ENCODE measurements at regions not wholly inside any gene's neighbourhood (a gene's known extent, or its start where the extent isn't known, plus 50 kb on each side); places are given as distances from the start of the nearest gene placed in this dataset.
"Not testable (repeated sequence)": the region's sequence is repeated elsewhere in the genome, so short reads cannot be mapped to it uniquely, and the experiment has no call there.

DNA sequence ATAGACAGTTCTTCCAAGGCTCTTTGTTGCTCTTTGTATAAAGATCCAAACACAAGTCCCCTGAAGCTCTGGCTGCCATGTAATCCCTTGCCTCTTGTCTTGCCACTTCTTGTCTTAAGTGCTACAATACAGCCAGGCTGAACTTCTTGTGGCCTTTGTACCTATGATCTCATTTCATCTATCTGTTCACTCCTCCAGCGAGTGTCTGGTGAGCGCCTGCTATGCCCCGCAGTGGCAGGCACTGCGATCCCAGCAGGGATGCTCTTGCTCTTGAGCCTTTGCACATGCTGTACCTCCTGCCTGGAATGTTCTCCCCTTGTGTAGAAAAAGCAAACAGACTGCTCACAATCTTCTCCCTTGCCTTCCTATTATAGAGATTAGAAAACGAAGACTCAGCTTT, 81.9 kb upstream of the ADPGK start:
- no peak for DNase-seq (ENCODE audit: low spot score)

DNA sequence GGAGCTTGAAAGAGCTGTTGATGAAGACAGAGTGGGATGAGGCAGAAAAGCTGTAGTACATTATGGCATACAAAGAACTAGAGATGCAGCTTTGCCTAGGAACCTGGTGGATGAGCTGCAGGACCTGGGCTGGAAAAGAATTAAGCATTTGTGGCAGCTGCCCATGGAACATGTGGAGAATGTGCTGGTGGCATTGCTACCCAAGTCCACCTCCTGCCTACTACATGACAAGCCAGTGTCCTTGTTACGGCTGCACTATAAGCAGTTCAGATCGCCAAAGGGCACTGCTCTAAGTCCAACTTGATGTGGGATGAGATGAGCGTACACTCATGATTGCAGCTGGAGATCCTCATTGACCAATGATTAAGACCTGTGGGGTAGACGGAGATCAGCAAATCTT, 81.1 kb upstream of the ADPGK start:
- no peak for DNase-seq (ENCODE audit: low spot score)

DNA sequence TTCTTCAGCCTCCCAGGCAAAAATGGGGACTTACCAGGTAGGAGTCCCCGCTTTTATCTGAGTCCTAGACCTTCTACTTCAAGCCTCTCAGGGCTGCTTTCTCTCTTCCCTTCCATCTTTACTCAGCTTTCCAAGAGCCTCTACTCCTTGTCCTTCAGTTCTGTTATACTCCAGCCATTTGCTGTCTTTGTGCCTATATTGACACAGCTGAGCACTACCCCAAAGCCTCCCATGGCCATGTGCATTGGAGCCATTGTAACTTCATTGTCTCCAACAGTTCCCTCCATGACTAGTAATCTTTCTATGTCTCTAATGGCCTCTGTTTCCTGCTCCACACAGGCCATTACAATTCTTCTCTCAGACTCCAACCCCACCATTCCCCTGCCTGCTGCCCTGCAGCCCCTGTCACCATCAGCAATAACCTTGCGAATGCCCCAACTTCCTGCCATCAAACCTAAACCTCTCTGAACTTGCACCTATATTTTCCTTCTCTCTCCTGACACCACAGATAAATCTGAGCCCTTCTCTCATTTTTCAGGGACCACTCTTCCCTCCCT, 77.9 kb upstream of the ADPGK start:
- no peak for DNase-seq (ENCODE audit: low spot score)

DNA sequence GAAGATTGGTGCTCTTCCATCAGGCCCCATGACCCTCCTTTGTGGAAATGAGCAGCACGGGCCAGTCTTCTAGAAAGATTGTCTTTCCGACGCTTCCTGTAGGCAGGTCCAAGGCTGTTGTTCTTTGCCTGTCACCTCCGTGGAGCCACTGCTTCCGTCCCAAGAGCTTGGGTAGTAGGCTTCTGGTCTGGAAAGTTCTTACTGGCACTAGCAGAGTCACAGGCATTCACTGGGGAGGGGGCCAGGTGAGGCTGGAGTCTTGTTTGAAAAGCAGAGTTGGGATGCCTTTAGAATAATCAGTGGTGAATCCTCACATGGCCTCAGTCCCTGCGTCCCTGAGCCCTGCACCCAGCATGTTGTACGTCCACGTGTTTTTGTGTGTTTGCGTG, 76.2 kb upstream of the ADPGK start:
- no peak for DNase-seq (ENCODE audit: low spot score)

DNA sequence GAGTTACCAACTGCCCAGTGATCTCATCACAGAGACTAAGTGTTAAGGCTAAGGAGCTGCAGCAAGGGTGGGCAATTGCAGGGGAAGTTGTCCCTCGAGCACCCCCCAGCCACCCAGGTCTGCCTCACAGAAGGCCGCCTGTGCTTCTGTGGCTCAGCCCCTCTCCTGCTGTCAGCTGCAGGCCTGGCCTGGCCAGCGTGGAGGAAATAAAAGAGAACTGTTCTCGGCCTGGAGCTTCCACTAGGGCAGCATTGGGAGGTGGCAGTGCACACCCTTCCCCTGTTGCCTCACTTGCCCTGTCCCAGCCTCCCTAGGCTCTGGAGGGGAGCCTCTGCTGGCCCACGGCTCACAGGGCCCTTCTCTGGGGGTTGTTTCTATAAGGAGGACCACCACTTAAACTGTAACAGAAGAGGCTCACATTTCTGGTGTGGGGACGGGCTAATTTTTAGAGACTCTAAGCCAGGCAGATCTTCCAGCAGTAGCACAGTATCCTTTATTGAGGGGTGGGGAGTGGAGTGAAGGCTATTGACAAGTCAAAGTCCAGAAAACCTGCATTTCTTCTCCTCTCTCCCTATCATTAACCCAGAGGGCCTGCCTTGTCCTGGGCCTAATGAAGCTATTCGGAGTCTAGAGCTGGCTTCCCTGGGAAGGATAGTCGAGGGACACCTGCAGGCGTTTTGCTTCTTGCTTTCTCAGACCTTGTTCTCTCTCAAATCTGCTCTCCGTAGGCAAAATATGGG, 75.6 kb upstream of the ADPGK start:
- no peak for DNase-seq (ENCODE audit: low spot score)

DNA sequence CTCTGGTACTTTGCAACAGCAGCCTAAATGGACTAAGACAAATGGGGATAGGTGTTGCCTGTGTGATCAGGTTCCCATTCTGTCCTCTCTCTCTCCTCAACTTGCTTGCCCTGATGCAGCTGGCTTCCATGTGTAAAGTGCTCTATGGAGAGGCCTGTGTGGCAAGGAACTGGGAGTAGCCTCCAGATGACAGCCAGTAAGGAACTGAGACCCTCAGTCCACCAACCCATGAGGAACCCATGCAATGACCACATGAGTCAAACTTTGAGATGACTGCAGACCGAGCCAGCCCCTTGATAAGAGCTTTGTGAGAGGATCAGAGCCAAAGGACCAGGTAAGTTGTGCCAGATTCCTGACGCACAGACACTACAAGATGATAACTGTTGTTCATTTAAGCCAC, 74.6 kb upstream of the ADPGK start:
- DNase-seq (ENCODE audit: low spot score) = no peak

DNA sequence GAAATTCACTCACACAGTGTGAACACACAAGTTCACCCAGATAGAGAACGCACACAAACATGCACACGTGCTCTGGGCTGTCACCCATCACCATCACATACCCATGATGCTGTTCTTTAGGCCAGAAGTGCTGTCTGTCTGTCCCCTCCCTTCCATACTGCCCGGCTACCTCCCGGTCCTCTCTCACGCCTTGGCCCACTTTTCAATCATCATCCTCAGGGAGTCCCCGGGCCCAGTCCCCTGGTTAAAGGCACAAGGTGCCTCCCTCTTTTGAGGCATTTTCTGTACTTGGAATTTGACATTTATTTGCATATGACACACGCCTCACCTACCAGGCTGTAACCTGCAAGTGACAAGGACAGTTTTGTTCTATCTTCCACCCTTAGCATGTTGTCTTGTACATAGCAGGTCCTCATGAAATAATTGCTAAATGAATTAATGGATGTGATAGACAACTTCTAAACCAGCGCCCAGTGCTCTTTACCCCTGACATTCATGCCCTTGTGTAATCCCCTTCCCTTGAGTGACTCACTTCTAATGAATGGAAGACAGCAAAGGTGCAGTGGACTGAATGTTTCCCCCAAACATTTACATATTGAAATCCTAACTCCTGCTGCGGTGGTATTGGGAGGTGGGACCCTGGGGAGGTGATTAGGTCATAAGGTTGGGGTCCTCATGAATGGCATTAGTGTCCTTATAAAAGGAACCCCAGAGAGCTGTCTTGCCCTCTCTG, 73.9 kb upstream of the ADPGK start:
- no peak for DNase-seq (ENCODE audit: low spot score)

DNA sequence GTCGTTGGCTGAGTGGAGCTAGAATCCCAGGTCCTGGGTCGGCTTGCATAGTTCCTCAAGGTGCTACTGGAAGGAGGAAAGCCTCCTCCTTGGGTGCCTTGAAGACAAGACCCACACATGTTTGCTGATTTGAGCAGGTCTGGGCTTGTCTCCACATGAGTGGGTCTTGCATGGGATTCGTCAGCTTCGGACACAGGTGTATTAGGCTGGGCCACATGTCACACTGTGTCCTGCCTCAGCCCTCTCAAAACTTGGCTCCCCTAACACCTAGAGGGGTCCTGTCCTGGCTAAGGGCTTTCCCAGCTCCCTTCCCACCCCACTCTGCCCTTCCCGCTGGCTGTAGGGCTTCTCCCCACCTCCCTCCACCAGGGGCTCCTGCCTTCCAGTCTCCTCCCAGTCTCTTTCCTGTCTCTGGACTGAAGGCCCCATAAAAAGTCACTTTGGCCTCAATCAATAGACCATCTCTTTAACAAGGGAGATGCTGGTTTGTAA, 73.0 kb upstream of the ADPGK start:
- DNase-seq (ENCODE audit: low spot score) = no peak

DNA sequence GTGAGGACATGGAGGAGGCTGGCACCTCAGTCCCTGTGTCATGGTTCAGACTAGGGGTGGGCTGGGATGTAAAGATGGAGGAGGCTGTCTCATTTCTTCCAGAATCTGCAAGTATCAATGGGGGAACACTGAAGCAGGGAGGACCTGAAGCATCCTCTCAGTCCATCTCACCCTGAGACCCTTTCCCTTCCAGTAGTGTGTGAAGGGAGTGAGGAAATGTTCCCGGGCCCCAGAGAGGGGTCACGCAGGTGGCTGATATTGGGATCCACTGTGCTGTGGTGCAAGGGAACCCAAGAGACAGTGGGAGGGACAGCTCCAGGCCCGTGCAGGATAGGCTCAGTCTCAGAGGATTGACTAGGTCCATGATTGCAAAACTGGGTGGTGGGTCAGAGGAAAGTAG, 72.2 kb upstream of the ADPGK start:
- no peak for DNase-seq (ENCODE audit: low spot score)

DNA sequence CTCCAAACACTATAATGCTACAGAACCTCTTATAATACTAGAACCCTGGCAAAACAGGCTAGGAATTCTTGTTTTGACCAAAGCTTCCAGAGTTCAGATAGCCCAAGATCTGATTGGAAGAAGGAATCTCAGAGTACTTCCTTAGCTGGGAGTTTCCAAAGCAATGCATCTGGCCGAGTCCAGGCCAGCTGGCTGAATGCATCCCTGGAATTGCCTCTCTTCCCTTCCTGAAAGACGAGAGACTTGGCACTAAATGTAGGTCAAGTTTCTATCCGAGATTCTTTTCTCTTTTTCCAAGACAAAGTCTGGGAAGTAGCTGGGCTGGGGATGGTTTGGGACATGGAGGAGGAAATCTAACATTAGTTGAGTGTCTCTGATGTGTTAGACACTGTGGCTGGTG, 68.7 kb upstream of the ADPGK start:
- no peak for DNase-seq (ENCODE audit: low spot score)

DNA sequence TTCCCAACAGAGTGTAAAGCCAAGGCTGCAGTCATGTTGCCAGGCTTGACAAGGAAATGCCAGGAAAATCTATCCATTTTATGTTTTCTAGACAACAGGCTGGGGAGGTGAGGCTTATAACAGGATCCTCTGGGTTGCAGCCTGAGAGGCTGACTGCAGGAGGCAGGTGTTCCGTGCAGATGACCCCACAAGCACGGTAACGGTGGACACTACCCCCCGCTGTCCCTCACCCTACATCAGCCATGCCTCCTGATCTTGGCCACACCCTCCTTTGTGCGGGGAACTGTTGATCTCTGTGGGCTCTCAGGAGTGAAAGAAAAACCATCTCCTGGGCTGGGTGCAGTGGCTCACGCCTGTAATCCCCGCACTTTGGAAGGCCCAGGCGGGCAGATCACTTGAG, 68.0 kb upstream of the ADPGK start:
- DNase-seq (ENCODE audit: low spot score) = no peak

DNA sequence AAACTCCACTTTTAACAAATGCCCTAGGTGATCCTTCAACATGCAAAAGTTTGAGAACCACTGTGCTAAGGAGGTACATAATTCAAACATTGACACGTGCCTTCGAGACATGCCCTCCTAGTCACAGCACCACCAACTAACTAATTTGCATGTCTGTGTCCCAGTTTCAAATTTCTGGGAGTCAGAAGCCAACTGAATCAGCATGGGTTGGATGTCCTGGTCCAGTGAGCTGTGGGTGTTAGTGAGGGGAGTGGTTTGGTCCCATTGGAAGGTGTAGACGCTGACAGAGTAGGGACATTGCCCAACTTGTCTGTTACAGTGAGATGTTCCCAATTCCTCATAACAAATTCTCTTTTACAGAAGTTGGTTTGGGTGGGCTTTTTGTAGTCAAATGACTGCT, 67.3 kb upstream of the ADPGK start:
- DNase-seq (ENCODE audit: low spot score) = no peak

DNA sequence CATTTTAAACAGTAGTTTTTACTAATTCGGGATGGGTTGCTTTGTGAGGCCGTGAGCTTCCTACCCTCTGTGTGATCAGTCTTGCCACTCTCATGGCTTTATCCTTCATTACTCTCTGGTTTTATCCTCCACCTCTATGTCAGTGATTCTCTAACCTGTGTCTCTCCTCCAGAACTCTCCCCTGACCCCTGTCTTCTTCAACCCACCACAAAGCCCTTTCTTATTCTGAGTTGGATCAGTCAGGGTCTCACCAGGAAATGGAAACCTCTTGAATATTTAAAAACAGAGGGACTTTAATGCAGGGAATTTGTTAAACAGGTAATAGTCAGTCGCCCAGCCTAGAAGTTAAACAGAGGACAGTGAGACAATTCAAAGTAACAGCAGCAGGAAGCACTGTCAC, 64.2 kb upstream of the ADPGK start:
- no peak for DNase-seq (ENCODE audit: low spot score)

DNA sequence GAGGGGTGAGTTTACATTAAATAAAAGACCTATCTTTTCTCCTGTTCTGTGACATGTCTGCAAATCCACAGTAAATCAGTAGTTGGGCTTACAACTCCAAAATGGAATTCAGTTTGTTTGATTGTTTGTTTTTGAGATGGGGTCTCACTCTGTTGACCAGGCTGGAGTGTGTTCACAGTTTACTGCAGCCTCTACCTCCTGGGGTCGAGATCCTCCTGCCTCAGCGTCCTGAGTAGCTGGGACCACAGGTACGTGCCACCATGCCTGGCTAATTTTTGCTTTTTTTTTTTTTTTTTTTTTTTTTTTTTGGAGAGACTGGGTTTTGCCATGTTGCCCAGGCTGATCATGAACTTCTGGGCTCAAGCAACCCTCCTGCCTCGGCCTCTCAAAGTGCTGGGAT, 63.5 kb upstream of the ADPGK start:
- no peak for DNase-seq (ENCODE audit: low spot score)

DNA sequence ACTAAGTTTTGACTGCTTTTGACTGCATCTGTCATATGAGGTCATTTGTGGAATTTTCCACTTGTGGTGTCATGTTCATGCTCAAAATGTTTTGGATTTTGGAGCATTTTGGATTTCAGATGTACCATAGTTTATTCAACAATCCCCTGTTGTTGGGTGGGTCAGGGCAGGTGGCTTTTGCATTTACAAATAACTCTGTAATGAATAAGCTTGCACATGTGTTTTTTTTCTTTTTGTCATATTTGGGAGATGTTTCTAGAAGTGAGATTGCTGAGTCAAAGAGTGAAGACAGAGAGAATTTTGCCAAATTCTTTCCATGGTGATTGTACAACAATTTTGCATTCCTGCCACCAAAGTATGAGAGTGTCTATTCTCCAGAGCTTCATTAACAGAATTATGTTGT, 62.4 kb upstream of the ADPGK start:
- DNase-seq (ENCODE audit: low spot score) = no peak

DNA sequence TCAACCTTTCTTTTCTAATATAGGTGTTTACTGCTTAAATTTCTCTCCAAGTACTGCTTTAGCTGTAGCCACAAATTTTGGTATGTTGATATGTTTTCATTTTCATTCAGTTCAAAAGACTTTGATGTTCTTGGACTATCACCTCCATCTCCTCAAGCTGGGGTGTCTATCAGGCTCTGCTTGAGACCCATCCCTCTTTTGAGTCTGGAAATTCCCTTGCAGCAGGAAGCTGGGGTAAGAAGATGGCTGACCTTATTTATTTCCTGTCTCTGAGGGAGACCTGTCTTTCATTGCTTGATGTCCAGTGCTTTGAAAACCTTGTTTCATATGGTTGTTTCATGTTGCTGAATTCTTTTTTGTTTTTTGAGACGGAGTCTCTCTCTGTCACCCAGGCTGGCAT, 60.5 kb upstream of the ADPGK start:
- no peak for DNase-seq (ENCODE audit: low spot score)

DNA sequence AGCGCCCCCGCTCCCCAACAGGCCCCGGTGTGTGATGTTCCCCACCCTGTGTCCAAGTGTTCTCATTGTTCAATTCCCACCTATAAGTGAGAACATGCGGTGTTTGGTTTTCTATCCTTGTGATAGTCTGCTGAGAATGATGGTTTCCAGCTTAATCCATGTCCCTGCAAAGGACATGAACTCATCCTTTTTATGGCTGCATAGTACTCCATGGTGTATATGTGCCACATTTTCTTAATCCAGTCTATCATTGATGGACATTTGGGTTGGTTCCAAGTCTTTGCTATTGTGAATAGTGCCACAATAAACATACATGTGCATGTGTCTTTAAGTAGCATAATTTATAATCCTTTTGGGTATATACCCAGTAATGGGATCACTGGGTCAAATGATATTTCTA, 59.8 kb upstream of the ADPGK start:
- not testable (repeated sequence) for DNase-seq (ENCODE audit: low spot score)

DNA sequence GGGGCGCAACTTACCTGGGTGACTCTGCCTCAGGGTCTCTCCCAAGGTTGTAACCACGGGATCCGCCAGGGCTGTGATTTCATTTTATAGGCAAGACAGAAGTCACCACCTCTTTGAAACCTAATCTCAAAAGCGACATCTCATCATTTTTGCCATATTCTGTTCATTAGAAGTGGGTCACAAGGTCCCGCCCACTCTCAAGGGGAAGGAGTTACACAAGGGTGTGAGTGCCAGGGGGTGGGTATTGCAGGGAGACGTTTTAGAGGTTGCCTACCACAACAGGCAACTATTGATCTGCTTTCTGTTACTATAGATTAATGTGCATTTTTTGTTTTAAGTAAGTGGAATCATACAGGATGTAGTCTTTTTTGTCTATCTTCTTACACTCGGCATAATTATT, 56.6 kb upstream of the ADPGK start:
- no peak for DNase-seq (ENCODE audit: low spot score)

DNA sequence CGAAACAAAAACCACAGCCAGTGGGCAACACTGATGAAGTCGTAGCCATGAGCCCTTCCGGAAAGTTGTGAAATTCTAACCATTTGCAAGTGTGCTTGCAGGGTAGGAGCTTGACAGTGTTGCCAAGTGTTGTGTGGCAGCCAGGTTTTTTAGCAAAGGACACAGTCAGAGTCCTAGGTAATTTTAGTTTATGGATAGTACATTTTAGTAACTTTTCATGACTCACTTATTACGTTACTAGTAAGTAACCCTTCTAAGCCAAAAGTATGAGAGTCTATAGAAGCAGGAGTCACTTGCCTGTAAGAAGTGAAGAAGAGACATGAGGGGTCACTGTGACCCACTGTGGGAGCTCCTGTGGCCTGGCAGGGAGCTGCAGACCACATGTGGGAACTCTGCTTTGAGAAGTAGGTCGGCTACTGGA, 54.8 kb upstream of the ADPGK start:
- DNase-seq (ENCODE audit: low spot score) = no peak

DNA sequence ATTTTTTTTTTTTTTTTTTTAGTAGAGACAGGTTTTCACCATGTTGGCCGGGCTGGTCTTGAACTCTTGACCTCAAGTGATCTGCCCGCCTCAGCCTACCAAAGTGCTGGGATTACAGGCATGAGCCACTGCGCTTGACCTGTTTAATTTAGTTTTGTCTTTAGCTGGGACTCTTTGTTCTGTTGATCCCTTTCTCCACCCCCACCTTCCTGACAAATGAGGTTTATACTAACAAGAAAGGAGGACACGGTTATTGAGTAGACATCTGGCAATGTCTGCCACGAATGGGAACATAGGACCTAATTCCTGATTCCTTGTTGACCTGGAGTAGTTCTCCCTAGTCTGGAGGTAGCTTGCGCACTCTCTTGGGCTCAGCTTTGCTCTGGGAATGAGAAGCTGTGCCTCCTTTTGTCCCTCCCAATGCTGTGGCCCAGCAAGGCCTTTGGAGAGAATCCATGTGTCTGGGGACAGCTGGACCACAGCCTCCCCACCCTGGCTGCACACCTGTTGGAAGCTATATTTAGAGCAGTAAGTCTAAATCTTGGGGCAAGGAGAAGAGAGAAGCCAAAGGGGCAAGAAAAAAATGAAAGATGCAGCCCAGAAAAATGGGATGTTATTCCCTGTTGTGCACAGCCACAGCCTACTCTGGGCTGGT, 53.2 kb upstream of the ADPGK start:
- DNase-seq (ENCODE audit: low spot score) = no peak

DNA sequence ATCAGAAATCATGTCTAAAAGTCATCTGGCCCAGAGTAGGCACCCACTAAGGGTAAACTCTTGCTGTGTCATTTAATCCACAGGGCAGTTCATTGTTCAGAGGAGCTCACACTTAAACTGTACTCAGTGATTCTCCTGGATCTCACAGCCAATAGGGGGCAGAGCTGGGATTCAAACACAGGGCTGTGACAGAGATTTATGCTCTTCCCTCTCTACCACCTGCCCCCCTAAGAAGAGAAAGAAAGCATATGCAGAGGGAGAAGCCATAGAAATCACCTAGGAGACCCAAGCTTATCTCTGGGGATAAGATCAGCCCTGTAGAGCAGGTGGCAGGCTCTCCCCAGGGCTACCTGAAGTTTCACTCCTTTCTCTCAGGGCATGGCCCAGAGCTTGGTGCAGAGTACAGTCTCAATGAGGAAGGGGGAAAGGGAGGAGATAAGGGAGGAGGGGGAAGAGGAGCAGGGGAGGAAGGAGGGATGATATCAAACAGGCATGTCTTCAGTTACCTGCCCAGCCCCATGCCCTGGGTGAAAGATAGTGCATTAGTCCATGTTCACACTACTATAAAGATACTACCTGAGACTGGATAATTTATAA, 51.8 kb upstream of the ADPGK start:
- no peak for DNase-seq (ENCODE audit: low spot score)

DNA sequence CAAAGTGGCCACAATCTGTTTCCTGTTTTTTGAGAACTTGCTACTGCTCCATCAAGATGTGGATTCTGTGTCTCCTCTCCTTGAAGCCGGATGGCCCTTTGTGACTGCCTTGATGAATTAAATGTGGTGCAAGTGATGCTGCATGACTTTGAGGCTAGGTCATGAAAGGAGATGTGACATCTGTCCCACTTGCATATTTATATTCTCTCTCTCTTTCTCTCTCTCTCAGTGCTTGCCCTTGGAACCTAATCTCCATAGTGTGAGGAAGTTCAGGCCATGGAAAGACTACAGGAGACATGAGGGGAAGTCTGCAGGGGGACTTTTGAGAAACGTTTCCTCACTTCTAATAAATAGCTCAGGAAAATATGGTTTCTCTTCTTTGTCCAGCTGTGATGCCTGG, 50.0 kb upstream of the ADPGK start:
- no peak for DNase-seq (ENCODE audit: low spot score)

Data from CD4-positive, alpha-beta T cell treated with Interleukin-15 for 4 hours (primary cell).